Psoas muscle (tissue), 7 donors: ENCODE measurements at regions not wholly inside any gene's neighbourhood (a gene's known extent, or its start where the extent isn't known, plus 50 kb on each side); places are given as distances from the start of the nearest gene placed in this dataset.
"Not testable (repeated sequence)": the region's sequence is repeated elsewhere in the genome, so short reads cannot be mapped to it uniquely, and the experiment has no call there.

Source experiments
- ATAC-seq, 4 donors: fragments of 200-7000 bp; cut with Tn5 transposase; one replicate each; pipeline ENCODE4 v1.9.1; 2020; ENCODE audit warnings: moderate library complexity in 3 of 4, mild to moderate bottlenecking in 2 of 4
- DNase-seq, 2 donors: peaks; one replicate each; pipeline ENCODE4 v3.0.0-alpha.2; 2020
- H3K27ac ChIP-seq: fragments of 200-600 bp; one replicate; pipeline ENCODE4 v1.8.0; 2022
- H3K27me3 ChIP-seq, 3 donors: fragments of 200-600 bp in 1 of 3; one replicate each; pipeline versions ENCODE4 v1.6.1 to v1.8.0; 2013 to 2022; ENCODE audit warnings: low read length in 2 of 3, mild to moderate bottlenecking in 2 of 3, moderate library complexity in 1 of 3; ENCODE audit not compliant: insufficient read depth in 3 of 3
- H3K36me3 ChIP-seq, 2 donors: fragments of 200-600 bp in 1 of 2; one replicate each; pipeline versions ENCODE4 v1.6.1 to v1.8.0; 2013 to 2022; ENCODE audit warnings: low read depth in 1 of 2, mild to moderate bottlenecking in 1 of 2, moderate library complexity in 1 of 2; ENCODE audit not compliant: insufficient read depth in 1 of 2
- H3K4me1 ChIP-seq: fragments of 200-600 bp; one replicate; pipeline ENCODE4 v1.8.0; 2022
- H3K4me3 ChIP-seq: fragments of 200-600 bp; one replicate; pipeline ENCODE4 v1.8.0; 2022; ENCODE audit warnings: mild to moderate bottlenecking
- H3K9me3 ChIP-seq: fragments of 200-600 bp; one replicate; pipeline ENCODE4 v1.8.0; 2022
- CTCF ChIP-seq: fragments of 200-600 bp; IDR thresholded peaks from one replicate; pipeline ENCODE4 v1.8.0; 2022; ENCODE audit warnings: antibody characterized with exemption
- WGBS, 3 donors: extraction: QIAGEN DNeasy Blood & Tissue Kit; methylation state at CpG; one replicate each; pipeline versions ENCODE4 v1.1.6 to v1.1.7; 2013; 5-methylcytosine and 5-hydroxymethylcytosine counted together
- intact Hi-C, 2 donors: fragments of 100-400 bp; cut with DNase I; formaldehyde crosslinking; loops; one replicate each; pipeline versions ENCODE4 v1.11.0 to v1.14.2; 2022
- donor health status: healthy with polysubstance abuse.
- donor health status: DM: no; HTN: no; CAD: no; lungs with moderate emphysema.
- donor health status: Bipolar disorder and iron deficiency.
- donor health status: healthy.
- donor health status: DM: yes; HTN: yes; CAD: no.
- donor health status: DM: no; HTN: no; CAD: no.
- donor health status: DM: yes; HTN: yes; CAD: no.

GRCh38 chrX:128961290-128961689 lies 562.0 kb downstream of the SMARCA1 start:
- Histone ChIP-seq H3K4me3 (no peak overlapping the region), H3K36me3 (no peaks in the 10 kb centered on the region), H3K27me3 (no peaks in the 10 kb centered on the region), H3K27ac (no peak overlapping the region), H3K4me1 (no peaks in the 10 kb centered on the region), H3K9me3 (no peaks in the 10 kb centered on the region)
- intact Hi-C loops: no loop called here
- no peak for ATAC-seq
- WGBS, 3 donors: 39 to 66% (median 62%) methylated on average over 1 of the region's 1 CpG
- DNase-seq: no peak
- no peak for TF ChIP-seq CTCF

GRCh38 chrX:128954697-128955096 lies 568.6 kb downstream of the SMARCA1 start:
- H3K4me1 ChIP-seq, H3K9me3 ChIP-seq, H3K27me3 ChIP-seq, DNase-seq, H3K36me3 ChIP-seq, intact Hi-C loops, ATAC-seq, H3K4me3 ChIP-seq, H3K27ac ChIP-seq: not testable (repeated sequence)
- WGBS, 3 donors: 81 to 88% (median 86%) methylated on average over 1 of the region's 1 CpG

GRCh38 chrX:128931071-128931470 lies 592.2 kb downstream of the SMARCA1 start:
- intact Hi-C loops: no loop called here
- H3K36me3 ChIP-seq: no peaks in the 10 kb centered on the region
- ATAC-seq: no peak
- H3K9me3 ChIP-seq: no peaks in the 10 kb centered on the region
- TF ChIP-seq CTCF: no peak
- no peak for DNase-seq
- no peaks in the 10 kb centered on the region for H3K4me1 ChIP-seq
- WGBS, 3 donors: 46 to 69% (median 62%) methylated on average over 1 of the region's 1 CpG
- no peaks in the 10 kb centered on the region for H3K27me3 ChIP-seq
- H3K27ac ChIP-seq: no peak overlapping the region
- no peak overlapping the region for H3K4me3 ChIP-seq

GRCh38 chrX:128929271-128930057 lies 593.8 kb downstream of the SMARCA1 start:
- ATAC-seq (no peak), DNase-seq (no peak)
- no peak overlapping the region for H3K27ac ChIP-seq
- H3K4me3 ChIP-seq: no peak overlapping the region
- 51 to 57% (median 51%) methylated on average over 4 of the region's 4 CpGs for WGBS, 3 donors
- TF ChIP-seq CTCF: no peak
- H3K36me3 ChIP-seq: no peaks in the 10 kb centered on the region
- intact Hi-C loops: no loop called here
- H3K4me1 ChIP-seq: no peaks in the 10 kb centered on the region
- no peaks in the 10 kb centered on the region for H3K9me3 ChIP-seq
- H3K27me3 ChIP-seq: no peaks in the 10 kb centered on the region

- Histone ChIP-seq H3K4me1 (no peaks in the 10 kb centered on the region), H3K9me3 (no peaks in the 10 kb centered on the region), H3K27ac (no peak overlapping the region), H3K4me3 (no peak overlapping the region), H3K27me3 (no peaks in the 10 kb centered on the region), H3K36me3 (no peaks in the 10 kb centered on the region)
- intact Hi-C loops: no loop called here
- ATAC-seq (no peak), DNase-seq (no peak)
- WGBS, 3 donors: 16 to 33% (median 25%) methylated on average over 3 of the region's 3 CpGs
- no peak for TF ChIP-seq CTCF
Observed at GRCh38 chrX:128928636-128929035, 594.7 kb downstream of the SMARCA1 start.
